Kidney tubule cell (primary cell): ENCODE measurements at regions not wholly inside any gene's neighbourhood (a gene's known extent, or its start where the extent isn't known, plus 50 kb on each side); places are given as distances from the start of the nearest gene placed in this dataset.

Experiments used
- DNase-seq: peaks from one replicate; pipeline ENCODE4 v3.0.0-alpha.2; 2018; ENCODE audit warnings: low spot score

DNA sequence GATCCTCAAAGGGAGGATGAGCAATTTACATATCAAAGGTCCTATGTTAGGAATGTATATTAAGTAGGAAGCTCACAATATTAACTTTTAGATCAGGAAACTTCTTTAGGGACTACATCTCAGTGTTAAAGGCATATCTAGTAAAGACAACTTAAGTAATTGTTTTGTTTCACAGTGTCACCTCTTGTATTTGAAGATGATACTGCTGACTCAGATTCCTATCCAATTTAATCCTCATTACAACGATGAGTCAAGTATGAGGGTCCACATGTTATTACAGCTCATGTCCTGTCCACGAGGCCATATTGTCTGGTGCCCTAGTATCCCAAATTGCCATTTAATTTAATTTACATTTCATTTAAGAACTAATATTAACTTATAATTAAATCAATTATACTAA lies 523.9 kb downstream of the CCDC85A start:
- no peak for DNase-seq

DNA sequence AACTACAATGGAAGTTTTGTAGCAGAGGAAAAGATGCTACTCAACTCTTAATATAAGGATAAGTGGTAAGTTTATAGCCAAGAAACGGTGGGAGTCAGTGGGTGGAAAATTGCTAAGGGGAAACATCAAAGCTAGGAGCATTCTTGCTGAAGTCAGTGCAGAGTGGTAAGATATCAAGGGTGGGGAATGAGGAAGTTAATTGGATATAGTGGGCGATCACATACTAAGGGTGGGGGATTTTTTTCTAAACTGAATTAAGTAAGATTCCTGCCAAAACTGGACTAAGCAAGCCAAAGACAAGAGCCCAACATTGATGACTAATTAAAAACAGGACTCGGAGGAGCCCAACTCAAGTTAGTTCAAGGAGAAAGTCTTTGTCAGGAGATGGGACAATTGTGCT lies 525.4 kb downstream of the CCDC85A start:
- DNase-seq: no peak

DNA sequence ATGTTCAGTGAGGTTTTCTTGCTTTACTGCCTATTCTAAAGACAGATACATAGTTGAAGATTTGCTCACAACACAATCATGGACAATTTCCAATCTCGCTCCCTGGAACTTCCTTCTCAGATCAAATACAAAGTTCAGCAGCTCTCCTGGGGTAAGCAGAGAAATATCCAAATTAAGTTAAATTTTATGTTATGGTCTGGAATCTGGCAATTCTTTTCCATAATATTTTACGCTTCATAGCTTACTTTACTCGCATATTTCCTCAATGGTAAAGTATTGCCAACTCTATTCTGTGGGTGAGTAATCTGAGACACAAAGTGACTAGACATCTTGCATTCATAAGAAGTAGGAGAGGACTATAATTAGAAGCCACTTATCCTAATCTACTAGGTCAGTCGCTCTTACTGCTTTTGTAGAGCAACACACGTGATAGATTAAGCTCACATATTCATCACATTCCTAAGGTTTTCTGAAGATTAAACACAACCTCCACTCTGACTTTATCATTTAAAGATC lies 529.4 kb downstream of the CCDC85A start:
- no peak for DNase-seq

DNA sequence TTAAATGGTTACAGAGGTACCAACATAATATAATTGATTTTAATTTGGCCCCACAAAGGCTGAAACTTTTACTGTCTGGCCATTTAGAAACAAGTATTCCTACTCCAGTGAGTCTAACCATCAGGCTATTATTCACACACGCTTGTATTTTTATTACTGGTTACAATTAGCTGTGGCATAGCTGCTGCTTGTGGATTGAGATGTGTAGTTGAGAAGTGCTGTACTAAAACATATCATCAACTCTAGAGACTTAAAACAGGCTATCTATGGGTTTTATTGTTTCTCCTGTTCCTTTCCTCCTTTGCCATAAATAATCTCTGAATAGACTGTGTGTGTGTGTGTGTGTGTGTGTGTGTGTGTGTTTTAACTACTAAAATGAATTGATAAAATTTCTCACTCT lies 530.2 kb downstream of the CCDC85A start:
- no peak for DNase-seq

DNA sequence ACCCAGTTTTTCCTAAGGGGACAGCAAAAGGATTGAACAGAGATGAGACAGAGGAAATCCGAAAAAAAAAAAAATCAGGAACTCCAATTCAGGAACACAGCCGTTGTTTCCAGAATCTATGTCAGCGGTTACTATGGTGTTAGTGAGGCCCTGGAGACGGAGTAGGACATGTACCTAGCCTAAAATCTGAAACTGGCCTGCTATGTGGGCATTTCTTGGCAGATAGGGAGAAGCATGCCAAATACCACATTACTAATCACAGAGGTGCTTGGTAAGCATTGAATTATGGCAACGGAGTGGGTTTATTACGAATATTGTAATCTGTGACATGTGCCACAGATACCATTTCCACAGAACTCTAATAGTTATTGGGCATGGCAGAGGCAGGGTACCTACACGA lies 530.6 kb downstream of the CCDC85A start:
- DNase-seq: no peak

DNA sequence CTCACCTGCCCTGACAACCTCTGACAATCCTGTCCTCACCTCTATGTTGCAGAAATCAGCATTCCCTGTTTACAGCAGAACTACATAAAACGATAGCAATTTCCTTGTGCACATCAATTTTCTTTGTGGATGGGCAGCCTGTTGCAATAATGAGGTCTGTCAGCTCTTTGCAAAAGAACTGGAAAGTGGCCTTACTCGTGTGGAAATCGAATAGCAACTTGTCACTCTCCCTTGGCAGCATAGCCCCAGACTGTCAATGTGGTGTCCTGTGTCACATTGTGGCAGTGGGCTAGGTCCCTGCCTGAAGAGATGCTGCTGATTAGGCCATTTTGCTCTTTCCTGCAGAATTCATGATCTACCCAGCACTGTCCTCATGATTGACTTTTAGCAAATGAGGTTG lies 531.9 kb downstream of the CCDC85A start:
- DNase-seq: no peak

DNA sequence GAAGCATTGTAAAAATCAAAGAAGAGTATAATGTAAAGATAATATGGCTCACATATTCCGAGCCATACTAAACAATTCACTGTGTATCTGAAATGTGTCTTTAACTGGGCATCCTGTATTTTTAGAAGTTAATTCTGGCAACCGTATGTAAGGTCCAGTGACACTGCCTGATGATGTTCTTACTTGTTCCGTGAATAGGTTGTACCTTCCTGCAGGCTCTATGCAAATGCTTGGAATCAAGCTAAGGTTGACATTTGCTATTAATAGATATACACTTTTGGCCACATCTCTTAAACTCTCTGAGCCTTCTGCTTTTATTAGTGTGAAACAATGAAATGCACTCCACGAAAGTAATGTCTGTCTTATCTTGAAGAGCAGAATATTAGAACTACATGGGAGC lies 534.6 kb downstream of the CCDC85A start:
- no peak for DNase-seq

DNA sequence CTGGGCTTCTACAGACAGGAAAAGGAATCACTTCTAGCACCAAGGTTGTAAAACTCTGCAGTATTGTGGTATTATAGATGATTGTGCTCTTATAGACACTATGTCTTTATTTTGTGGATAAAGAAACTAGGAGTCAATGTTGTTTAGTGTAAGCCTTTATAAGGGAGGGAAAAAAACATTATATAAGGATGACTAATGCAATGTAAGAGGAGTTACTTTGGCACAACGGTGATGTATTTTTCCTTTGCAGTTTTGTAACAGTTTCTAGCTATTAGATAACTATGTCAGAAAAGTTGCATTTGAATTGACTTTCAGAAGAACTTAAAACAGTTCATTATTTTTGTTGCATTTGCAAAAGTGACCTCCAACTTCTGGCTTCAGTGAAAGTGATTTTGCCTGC lies 545.4 kb downstream of the CCDC85A start:
- DNase-seq: no peak

DNA sequence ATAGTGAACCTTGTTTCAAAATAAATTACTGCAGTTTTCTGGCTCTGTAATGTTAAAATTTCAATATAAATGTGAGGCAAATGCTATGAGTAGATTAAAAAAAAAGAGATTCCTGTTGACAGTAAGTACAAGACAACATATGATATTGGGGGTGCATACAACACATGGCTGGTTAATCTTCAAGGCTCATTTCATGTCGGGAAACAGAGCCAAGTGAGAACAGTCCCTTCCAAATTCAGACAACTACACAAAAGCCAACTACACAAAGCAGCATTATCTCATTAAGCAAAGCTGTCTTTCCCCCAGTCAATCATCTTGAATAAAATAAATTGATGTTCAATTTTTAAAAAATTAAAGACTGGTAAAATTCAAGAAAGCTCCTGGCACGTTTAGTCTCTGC lies 549.2 kb downstream of the CCDC85A start:
- DNase-seq: no peak

DNA sequence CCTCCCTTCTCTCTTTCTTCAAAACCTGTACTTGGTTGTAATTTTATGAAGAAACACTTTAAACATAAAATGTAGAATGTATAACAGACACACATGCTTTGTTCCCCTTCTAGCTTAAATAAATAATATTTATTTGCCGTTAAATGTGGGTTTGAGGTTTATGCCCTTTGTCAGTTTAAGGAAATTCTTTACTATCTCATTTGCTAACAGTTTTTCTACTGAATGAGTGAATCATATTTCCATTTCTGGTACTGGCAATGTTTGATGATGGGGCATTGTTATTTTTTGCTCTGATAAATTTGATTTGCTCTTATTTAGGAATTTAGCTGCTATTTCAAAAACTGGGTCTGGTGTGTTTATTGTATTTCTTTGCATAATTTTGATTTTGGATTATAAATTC lies 555.6 kb downstream of the CCDC85A start:
- DNase-seq: no peak

DNA sequence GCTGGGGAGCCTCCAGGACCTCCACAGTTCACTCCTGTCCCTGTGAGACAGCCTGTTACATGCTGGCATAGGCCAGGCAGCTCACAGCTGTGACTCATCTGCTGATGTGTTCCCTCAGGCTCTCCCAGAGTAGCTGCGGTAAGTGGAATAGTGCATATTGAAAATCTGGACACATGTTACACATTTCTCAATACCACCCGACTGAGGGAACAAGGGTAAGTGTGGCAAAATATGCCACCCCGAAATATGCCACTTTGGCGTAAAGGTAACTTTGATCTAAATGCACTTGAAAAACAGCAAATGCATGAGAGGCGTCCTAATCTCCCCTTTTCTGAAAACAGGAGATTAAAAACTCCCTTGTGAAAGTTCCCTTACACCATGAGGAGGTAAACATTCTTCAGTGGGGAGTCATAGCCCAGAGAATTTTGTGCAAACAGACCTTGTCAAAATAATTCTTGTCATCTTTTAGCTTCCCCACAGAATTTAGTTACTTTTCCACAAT lies 557.9 kb downstream of the CCDC85A start:
- peak; percentile 73 for DNase-seq

DNA sequence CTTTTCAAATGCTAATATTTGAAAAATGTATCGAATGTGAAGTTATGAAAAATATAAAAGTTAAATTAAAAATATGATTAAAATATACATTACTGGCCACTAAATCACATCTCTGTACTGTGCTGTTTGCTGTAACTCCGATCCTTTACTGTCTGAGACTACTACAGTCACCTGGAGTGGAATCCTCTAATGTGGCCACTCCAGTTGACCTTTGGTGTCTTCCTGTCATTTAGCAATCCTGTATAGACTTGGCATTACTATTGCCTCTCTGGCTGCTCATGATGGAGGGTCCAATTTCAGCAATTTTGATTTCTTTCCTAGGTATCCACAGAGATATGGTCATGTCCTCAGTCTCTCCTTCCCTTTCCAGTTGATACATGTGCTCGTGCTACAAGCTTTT lies 560.0 kb downstream of the CCDC85A start:
- no peak for DNase-seq

DNA sequence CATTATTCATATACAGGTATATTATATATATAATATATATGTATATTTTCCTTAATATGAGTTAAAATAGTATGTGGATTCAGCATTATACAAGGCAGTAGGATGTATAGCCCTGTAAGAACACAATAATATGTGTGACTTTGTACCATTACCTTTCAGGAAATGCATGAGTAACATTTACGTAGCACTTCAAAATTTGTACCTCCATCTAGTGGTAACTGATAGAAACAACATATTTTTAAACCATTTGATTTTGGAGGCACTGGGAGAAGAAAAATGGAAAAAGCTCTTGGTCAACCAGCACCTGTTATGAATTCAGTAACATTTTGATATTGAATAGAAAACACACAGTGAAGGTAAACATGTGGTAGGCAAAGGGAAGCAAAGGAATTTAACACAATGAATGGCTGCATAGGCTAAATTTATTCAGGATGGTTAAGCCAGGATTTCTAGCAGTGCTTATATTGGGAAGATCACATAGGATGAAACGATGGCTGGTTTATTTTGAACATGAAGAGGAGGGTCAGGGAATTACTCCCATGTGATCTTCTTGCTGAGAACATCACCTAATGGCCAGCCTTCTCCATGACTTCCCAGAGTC lies 565.5 kb downstream of the CCDC85A start:
- peak; percentile 56 for DNase-seq

DNA sequence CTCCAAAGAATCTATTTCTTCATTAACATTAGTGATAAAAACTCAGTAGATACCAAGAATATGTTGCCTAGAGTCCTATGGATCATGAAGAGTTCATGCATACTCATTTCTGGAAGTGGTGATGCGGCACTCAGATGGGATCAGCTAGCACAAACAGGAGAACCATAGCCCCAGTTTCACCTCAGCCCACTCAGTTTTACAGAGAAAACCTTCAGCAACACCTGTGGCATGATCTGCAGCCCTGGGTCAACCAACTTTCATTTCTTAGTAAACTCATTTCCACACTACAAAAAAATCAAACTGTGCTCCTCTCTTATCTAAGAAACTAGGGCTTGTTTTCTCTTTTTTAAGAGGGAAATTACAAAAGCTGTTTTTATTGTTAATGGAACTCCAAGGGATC lies 569.4 kb downstream of the CCDC85A start:
- DNase-seq: no peak

DNA sequence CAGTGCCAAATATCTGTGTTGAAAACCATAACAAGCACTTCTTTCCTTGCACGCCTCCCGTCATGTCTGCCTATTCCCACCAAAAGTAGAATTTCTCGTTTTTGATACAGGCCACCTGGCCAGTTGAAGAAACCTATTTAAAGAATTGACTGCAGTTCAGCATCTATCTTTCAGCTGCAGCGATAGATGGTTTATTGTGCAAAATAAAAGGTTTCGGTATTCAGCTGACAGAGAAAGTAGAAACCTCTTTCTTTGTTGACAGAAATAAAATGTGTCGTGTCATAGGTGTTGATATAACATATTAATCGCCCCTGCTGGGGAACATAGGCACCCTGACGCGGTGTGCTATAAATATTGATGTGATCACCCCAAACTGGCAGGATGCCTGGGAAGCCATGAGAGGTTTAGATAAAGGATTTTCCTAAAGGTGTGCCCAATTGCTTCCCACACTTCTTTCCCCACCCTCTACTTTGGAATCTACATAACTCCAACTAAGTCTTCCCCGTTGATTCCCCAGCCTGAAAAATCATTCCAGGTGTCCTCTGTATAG lies 570.4 kb downstream of the CCDC85A start:
- no peak for DNase-seq

DNA sequence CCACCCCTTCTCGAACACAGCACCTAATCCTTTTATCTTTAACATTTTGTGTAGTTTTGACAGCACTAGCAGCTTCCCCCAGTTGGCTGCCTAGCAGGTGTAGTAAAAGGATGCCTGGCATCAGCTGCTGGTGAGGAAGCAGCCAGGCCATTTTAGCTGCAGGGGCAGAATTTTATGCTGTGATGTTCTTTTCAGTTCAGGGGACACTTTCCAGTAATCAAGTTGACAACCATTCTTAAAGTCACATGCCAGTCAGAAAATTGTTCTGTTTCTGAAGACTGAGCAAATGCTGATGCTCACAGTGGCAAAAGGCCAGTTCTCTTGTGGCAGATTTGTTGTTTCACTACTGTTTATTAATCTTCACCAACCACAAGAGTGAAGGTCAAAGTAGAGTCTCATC lies 570.8 kb downstream of the CCDC85A start:
- no peak for DNase-seq

DNA sequence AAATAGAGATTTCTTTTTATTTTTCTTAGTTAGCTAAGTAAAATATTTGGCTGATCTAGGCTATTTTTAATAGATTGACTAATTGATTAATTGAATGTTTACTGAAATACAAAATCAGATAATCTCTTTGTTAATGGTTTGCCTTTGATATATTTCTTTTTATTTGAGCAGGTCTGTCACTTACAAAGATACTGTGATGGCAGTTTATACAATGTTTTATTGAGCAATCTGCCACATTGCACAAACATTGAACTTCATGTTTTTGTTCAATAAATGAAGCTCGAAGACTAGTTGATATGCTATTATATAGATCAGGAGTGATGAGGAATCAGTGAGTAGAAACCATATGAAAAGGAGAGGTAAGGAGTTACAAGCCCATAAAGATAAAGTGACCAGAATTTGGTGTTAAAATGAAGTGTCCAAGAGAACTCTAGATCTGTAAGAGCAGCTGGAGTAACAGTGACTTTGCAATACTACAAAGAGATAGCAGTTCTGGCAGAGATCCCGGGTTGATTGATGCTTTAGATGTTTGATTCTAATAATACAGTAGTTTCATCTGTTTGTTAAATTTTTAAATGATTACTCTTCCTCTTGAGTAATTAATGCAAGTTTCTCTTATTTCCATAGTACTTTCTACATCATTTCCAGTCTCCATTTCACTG lies 574.2 kb downstream of the CCDC85A start:
- no peak for DNase-seq

DNA sequence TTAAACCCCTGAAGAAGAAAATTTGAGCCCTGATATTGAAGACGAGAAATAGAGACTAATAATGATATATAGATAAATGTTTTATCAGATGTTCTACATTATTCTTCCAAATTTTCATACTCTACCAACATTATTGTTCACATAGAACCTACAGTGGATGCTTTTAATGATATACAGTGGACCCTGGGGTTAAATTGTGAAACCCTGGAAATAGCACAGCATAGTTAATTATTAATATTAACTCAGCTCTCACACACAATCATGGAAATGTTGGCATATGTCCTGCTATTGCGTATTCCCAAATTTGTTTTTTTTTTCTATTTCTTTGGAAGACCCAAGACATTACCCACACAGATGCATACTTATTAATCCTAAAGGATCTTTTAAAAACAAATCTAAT lies 579.9 kb downstream of the CCDC85A start:
- DNase-seq: no peak

DNA sequence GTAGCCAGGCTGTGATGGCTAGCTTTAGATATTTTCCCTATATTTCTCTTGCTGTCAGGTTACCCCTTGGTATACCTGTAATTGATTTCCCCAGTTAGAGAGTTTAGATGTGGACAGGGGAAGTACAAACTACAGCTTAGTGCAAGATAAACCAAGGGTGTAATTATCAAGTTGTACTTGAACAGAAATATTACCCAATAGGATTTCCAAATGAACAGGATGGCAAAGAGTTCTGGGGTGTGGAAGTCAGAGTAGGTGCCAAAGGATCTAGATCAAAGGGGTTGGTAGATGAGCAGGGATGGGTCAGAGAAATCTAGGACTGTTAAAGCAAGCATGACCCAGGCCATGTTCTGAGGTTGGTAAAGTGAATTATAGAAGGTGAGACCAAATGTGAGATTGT lies 585.2 kb downstream of the CCDC85A start:
- DNase-seq: no peak

DNA sequence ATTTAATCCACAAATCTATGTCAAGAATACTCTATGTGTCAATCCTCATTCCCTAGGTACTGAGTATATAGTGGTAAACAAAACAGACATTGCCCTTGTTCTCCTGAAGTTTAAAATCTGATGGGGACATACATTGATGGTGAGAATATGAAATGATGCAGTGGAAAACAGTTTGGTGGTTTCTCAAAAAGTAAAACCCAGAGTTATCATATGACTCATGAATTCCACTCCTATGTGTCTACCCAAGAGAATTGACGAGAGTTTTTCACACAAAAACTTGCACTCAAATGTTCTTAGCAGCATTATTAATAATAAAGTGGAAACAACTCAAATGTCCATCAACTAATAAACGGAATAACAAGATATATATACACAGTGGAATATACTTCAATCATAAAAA lies 586.7 kb downstream of the CCDC85A start:
- no peak for DNase-seq

DNA sequence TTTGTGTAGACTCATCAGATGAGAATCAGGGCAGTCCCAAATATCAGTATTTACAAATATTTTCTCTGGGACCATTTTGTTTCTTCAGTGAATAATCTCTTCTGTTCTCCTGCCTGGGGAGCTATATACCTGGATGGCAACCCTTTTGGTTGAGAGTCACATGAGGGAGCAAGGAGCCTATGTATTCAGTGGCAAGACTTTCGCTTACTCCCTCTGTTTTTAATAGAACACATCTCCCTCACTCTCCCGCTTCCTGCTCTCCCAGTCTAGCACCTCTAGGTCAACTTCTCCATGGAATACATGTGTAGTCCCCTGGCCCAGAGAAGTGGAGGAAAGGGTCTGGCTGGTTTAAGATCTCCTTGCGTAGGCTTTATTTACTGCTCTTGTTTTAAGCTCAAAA lies 600.3 kb downstream of the CCDC85A start:
- no peak for DNase-seq

DNA sequence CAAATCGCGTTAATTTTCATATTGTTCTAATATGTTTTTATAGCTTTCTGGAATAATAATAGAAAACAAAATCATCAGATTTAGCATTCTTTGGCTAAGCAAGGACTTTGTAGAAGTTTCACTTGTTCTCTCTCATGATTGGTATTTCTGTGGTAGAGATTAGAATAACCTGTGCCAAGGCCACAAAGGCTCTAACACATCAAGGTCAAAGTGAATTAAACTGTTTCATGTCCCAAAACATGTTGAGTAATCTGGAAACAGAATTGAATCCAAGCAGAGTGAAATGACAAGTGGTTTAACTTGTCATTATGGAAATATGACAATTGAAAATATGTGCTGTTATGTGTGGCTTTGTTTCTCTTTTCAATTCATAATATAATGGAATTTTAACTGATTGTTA lies 617.4 kb downstream of the CCDC85A start:
- no peak for DNase-seq

DNA sequence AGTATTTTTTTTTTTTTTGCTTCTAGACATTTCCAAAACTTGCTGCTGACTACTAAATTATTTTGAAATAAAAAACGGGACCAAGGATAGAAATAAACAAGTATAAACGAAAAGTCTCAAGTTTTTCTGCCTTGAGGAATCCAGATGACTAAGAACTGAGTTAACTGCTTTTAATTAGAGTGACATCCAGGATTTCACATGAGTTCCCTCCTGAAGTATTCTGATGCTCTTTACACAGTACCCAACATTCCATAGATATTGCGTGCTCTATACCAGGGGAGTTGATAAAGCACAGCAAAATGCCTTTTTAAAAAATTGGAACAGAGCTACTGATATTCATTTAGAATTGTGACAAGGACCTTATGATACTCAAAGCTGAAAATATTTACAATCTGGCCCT lies 618.0 kb downstream of the CCDC85A start:
- no peak for DNase-seq

DNA sequence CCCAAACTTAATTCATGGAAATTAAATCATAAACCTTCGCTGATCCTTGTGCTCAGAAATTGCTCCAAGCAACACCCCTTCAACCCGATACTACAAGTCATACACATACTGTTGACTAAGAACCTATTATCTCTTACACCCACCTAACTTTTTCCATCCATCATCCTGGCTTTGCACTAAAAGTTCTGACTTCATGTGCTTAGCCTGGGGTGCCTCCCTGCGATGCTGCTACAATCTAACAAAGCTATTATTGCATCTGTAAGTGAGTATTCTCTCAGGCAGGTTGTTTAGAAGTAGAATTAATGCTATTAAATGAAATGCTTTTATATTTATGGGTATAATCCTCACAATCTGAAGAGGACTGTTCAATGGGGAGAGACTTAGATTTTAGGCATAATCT lies 619.8 kb downstream of the CCDC85A start:
- no peak for DNase-seq
